IPS-20b (cell line): ENCODE measurements at regions not wholly inside any gene's neighbourhood (a gene's known extent, or its start where the extent isn't known, plus 50 kb on each side); places are given as distances from the start of the nearest gene placed in this dataset.

Experiments used
- H3K27ac ChIP-seq: one replicate; pipeline ENCODE4 v1.5.1; 2013; ENCODE audit warnings: low read length
- H3K27me3 ChIP-seq: 2 replicates; pipeline ENCODE4 v1.6.1; 2013; ENCODE audit warnings: mild to moderate bottlenecking, low read length, inconsistent platforms; ENCODE audit not compliant: insufficient read depth
- H3K36me3 ChIP-seq: 2 replicates; pipeline ENCODE4 v1.6.1; 2013; ENCODE audit warnings: low read depth, mild to moderate bottlenecking, inconsistent platforms, low read length, moderate library complexity; ENCODE audit not compliant: insufficient read depth
- H3K4me1 ChIP-seq: 2 replicates; pipeline ENCODE4 v1.6.1; 2013; ENCODE audit warnings: mild to moderate bottlenecking, control low read depth, inconsistent platforms, low read length, moderate library complexity; ENCODE audit not compliant: insufficient read depth
- H3K4me3 ChIP-seq: 2 replicates; pipeline ENCODE4 v1.5.1; 2013; ENCODE audit warnings: mild to moderate bottlenecking, low read length, inconsistent platforms
- H3K9ac ChIP-seq: 2 replicates; pipeline ENCODE4 v1.6.1; 2013; ENCODE audit warnings: low read depth, mild to moderate bottlenecking, inconsistent platforms, low read length, moderate library complexity
- H3K9me3 ChIP-seq: 2 replicates; pipeline ENCODE4 v1.6.1; 2013; ENCODE audit warnings: mild to moderate bottlenecking, low read depth, low read length, inconsistent platforms; ENCODE audit not compliant: insufficient read depth

- Histone ChIP-seq H3K9me3 (no peaks in the 10 kb centered on the region), H3K4me1 (no peaks in the 10 kb centered on the region), H3K9ac (no peak overlapping the region), H3K36me3 (no peaks in the 10 kb centered on the region), H3K27me3 (no peaks in the 10 kb centered on the region), H3K27ac (no peak overlapping the region), H3K4me3 (no peak overlapping the region)
Measured at GRCh38 chr4:33306131-33306530, 2586.0 kb downstream of the PCDH7 start.

- Histone ChIP-seq H3K9me3 (peaks cover 18% of the 10 kb centered on the region), H3K36me3 (no peaks in the 10 kb centered on the region), H3K4me1 (no peaks in the 10 kb centered on the region), H3K9ac (no peak overlapping the region), H3K27me3 (no peaks in the 10 kb centered on the region), H3K4me3 (no peak overlapping the region), H3K27ac (no peak overlapping the region)
Measured at GRCh38 chr4:33316033-33316432, 2595.9 kb downstream of the PCDH7 start.

- H3K9ac ChIP-seq, result no peak overlapping the region
- no peaks in the 10 kb centered on the region for H3K4me1 ChIP-seq
- H3K9me3 ChIP-seq, result peaks cover 18% of the 10 kb centered on the region
- H3K27me3 ChIP-seq, result no peaks in the 10 kb centered on the region
- H3K27ac ChIP-seq, result no peak overlapping the region
- no peaks in the 10 kb centered on the region for H3K36me3 ChIP-seq
- no peak overlapping the region for H3K4me3 ChIP-seq
Measured at GRCh38 chr4:33316578-33316977, 2596.4 kb downstream of the PCDH7 start.

- Histone ChIP-seq H3K27ac (no peak overlapping the region), H3K36me3 (no peaks in the 10 kb centered on the region), H3K9me3 (0 out of 2 replicates have a peak, but pooled peaks cover 7% of the 10 kb centered on the region), H3K4me1 (no peaks in the 10 kb centered on the region), H3K4me3 (no peak overlapping the region), H3K27me3 (no peaks in the 10 kb centered on the region), H3K9ac (no peak overlapping the region)
Measured at GRCh38 chr4:33323393-33323792, 2603.2 kb downstream of the PCDH7 start.

- Histone ChIP-seq H3K9me3 (peaks cover 37% of the 10 kb centered on the region), H3K27ac (no peak overlapping the region), H3K9ac (no peak overlapping the region), H3K4me3 (no peak overlapping the region), H3K27me3 (no peaks in the 10 kb centered on the region), H3K36me3 (no peaks in the 10 kb centered on the region), H3K4me1 (no peaks in the 10 kb centered on the region)
Measured at GRCh38 chr4:33334416-33334815, 2614.2 kb downstream of the PCDH7 start.

GRCh38 chr4:33339762-33340161, 2619.6 kb downstream of the PCDH7 start:
- Histone ChIP-seq H3K36me3 (no peaks in the 10 kb centered on the region), H3K9ac (no peak overlapping the region), H3K9me3 (peaks cover 12% of the 10 kb centered on the region; the same call in 1 of the 2 replicates), H3K27me3 (no peaks in the 10 kb centered on the region), H3K4me3 (no peak overlapping the region), H3K27ac (no peak overlapping the region), H3K4me1 (no peaks in the 10 kb centered on the region)

GRCh38 chr4:33340168-33340567, 2620.0 kb downstream of the PCDH7 start:
- Histone ChIP-seq H3K9me3 (peaks cover 10% of the 10 kb centered on the region; the same call in 1 of the 2 replicates), H3K36me3 (no peaks in the 10 kb centered on the region), H3K9ac (no peak overlapping the region), H3K27ac (no peak overlapping the region), H3K27me3 (no peaks in the 10 kb centered on the region), H3K4me3 (no peak overlapping the region), H3K4me1 (no peaks in the 10 kb centered on the region)

GRCh38 chr4:33349376-33349775, 2629.2 kb downstream of the PCDH7 start:
- Histone ChIP-seq H3K27me3 (no peaks in the 10 kb centered on the region), H3K36me3 (no peaks in the 10 kb centered on the region), H3K9ac (no peak overlapping the region), H3K27ac (no peak overlapping the region), H3K4me3 (no peak overlapping the region), H3K9me3 (no peaks in the 10 kb centered on the region), H3K4me1 (no peaks in the 10 kb centered on the region)

- Histone ChIP-seq H3K27me3 (no peaks in the 10 kb centered on the region), H3K9me3 (no peaks in the 10 kb centered on the region), H3K27ac (no peak overlapping the region), H3K9ac (no peak overlapping the region), H3K4me3 (no peak overlapping the region), H3K36me3 (no peaks in the 10 kb centered on the region), H3K4me1 (no peaks in the 10 kb centered on the region)
Measured at GRCh38 chr4:33357121-33357520, 2637.0 kb downstream of the PCDH7 start.

- no peak overlapping the region for H3K4me3 ChIP-seq
- H3K27me3 ChIP-seq, result no peaks in the 10 kb centered on the region
- H3K9ac ChIP-seq, result no peak overlapping the region
- H3K36me3 ChIP-seq, result no peaks in the 10 kb centered on the region
- no peaks in the 10 kb centered on the region; the same call in 1 of the 2 replicates for H3K9me3 ChIP-seq
- no peaks in the 10 kb centered on the region; the same call in 1 of the 2 replicates for H3K4me1 ChIP-seq
- H3K27ac ChIP-seq, result no peak overlapping the region
Measured at GRCh38 chr4:33369446-33369845, 2649.3 kb downstream of the PCDH7 start.

- H3K27me3 ChIP-seq, result no peaks in the 10 kb centered on the region
- H3K9ac ChIP-seq, result no peak overlapping the region
- 0 out of 2 replicates have a peak, but pooled peaks cover 4% of the 10 kb centered on the region for H3K4me1 ChIP-seq
- no peak overlapping the region for H3K4me3 ChIP-seq
- no peaks in the 10 kb centered on the region for H3K9me3 ChIP-seq
- H3K36me3 ChIP-seq, result no peaks in the 10 kb centered on the region
- H3K27ac ChIP-seq, result no peak overlapping the region
Measured at GRCh38 chr4:33381816-33382215, 2661.6 kb downstream of the PCDH7 start.

- no peaks in the 10 kb centered on the region for H3K27me3 ChIP-seq
- no peaks in the 10 kb centered on the region for H3K9me3 ChIP-seq
- no peak overlapping the region for H3K4me3 ChIP-seq
- H3K27ac ChIP-seq, result no peak overlapping the region
- H3K9ac ChIP-seq, result no peak overlapping the region
- no peaks in the 10 kb centered on the region for H3K4me1 ChIP-seq
- no peaks in the 10 kb centered on the region for H3K36me3 ChIP-seq
Measured at GRCh38 chr4:33386764-33387163, 2666.6 kb downstream of the PCDH7 start.

GRCh38 chr4:33390976-33391375, 2670.8 kb downstream of the PCDH7 start:
- Histone ChIP-seq H3K4me3 (no peak overlapping the region), H3K9ac (no peak overlapping the region), H3K36me3 (no peaks in the 10 kb centered on the region), H3K27ac (no peak overlapping the region), H3K9me3 (no peaks in the 10 kb centered on the region), H3K4me1 (no peaks in the 10 kb centered on the region), H3K27me3 (no peaks in the 10 kb centered on the region)
